ENCODE measurements at regions not wholly inside any gene's neighbourhood (a gene's known extent, or its start where the extent isn't known, plus 50 kb on each side); places are given as distances from the start of the nearest gene placed in this dataset.
"Not testable (repeated sequence)": the region's sequence is repeated elsewhere in the genome, so short reads cannot be mapped to it uniquely, and the experiment has no call there.

GRCh38 chr9:91012933-91013841 lies 211.6 kb downstream of the SYK start (continued):
- TF ChIP-seq ZNF70 (CRISPR knock-in tag; IDR thresholded peaks at IDR 0.05): no peak
- no peak for TF ChIP-seq CSRNP3 (CRISPR knock-in tag; IDR thresholded peaks at IDR 0.05)

- TF ChIP-seq TOX (CRISPR knock-in tag; IDR thresholded peaks at IDR 0.05; ENCODE audit: borderline replicate concordance) (no peak), POU6F1 (CRISPR knock-in tag; IDR thresholded peaks at IDR 0.05; ENCODE audit: borderline replicate concordance, low read depth) (no peak), ARNTL (CRISPR knock-in tag; IDR thresholded peaks at IDR 0.05; ENCODE audit: borderline replicate concordance, low read depth) (no peak), OSR1 (CRISPR knock-in tag; IDR thresholded peaks at IDR 0.05) (no peak), CSDC2 (CRISPR knock-in tag; IDR thresholded peaks at IDR 0.05) (no peak), TSHZ2 (CRISPR knock-in tag; IDR thresholded peaks at IDR 0.05) (no peak), CSRNP3 (CRISPR knock-in tag; IDR thresholded peaks at IDR 0.05) (no peak), PATZ1 (CRISPR knock-in tag; IDR thresholded peaks at IDR 0.05; ENCODE audit: borderline replicate concordance) (no peak), ESRRG (CRISPR knock-in tag; IDR thresholded peaks at IDR 0.05) (no peak), SNAI2 (CRISPR knock-in tag; IDR thresholded peaks at IDR 0.05) (no peak), GLIS3 (CRISPR knock-in tag; IDR thresholded peaks at IDR 0.05) (no peak), TCF4 (CRISPR knock-in tag; IDR thresholded peaks at IDR 0.05; ENCODE audit: borderline replicate concordance) (no peak), ZNF8 (CRISPR knock-in tag; IDR thresholded peaks at IDR 0.05) (no peak), BACH2 (CRISPR knock-in tag; IDR thresholded peaks at IDR 0.05; ENCODE audit: borderline replicate concordance) (no peak), RARB (CRISPR knock-in tag; IDR thresholded peaks at IDR 0.05) (no peak), PPARA (CRISPR knock-in tag; IDR thresholded peaks at IDR 0.05; ENCODE audit: borderline replicate concordance) (no peak)
- ATAC-seq: no peak
Observed at GRCh38 chr9:91017245-91017644, 215.6 kb downstream of the SYK start.

- ATAC-seq: not testable (repeated sequence)
Observed at GRCh38 chr9:91019871-91020270, 218.3 kb downstream of the SYK start.

- ATAC-seq: not testable (repeated sequence)
Observed at GRCh38 chr9:91021656-91022055, 220.0 kb downstream of the SYK start.
